A673 (cell line): ENCODE measurements at regions not wholly inside any gene's neighbourhood (a gene's known extent, or its start where the extent isn't known, plus 50 kb on each side); places are given as distances from the start of the nearest gene placed in this dataset.

ENCODE experiments used
- EZH2 ChIP-seq: fragments of 200-600 bp; sonication (generic); IDR thresholded peaks from 2 replicates; pipeline ENCODE4 v1.6.1; 2017; ENCODE audit warnings: borderline replicate concordance, low read depth, mild to moderate bottlenecking, mixed read lengths, antibody characterized with exemption, low read length; ENCODE audit not compliant: poor library complexity, severe bottlenecking
- TF ChIP-seq, protein P1 (sequence below): fragments of 300-800, 200-600 bp; sonication (generic); conservative IDR thresholded peaks from 2 replicates; pipeline ENCODE4 v1.5.1; 2017; ENCODE audit warnings: low read depth, mild to moderate bottlenecking, antibody characterized with exemption, low read length, moderate library complexity, mixed read lengths

DNA sequence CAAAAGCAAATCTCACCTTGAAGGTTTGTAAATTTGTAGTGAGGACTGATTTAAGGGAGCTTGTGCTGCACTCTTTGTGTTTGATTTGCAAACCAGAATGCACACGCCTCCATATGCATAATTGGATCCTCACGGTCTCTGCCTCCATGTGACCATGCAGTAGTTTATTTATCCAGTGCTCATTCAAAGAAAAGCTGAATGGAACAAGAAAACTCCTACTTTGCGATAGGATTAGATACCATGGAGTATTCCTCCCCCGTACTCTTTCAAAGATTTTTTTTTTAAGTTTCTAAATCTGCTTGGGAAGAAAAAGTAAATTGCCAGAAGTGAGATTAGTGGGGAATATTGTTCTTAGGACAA, 290.4 kb upstream of the TUT7 start:
- TF ChIP-seq, protein P1, sequence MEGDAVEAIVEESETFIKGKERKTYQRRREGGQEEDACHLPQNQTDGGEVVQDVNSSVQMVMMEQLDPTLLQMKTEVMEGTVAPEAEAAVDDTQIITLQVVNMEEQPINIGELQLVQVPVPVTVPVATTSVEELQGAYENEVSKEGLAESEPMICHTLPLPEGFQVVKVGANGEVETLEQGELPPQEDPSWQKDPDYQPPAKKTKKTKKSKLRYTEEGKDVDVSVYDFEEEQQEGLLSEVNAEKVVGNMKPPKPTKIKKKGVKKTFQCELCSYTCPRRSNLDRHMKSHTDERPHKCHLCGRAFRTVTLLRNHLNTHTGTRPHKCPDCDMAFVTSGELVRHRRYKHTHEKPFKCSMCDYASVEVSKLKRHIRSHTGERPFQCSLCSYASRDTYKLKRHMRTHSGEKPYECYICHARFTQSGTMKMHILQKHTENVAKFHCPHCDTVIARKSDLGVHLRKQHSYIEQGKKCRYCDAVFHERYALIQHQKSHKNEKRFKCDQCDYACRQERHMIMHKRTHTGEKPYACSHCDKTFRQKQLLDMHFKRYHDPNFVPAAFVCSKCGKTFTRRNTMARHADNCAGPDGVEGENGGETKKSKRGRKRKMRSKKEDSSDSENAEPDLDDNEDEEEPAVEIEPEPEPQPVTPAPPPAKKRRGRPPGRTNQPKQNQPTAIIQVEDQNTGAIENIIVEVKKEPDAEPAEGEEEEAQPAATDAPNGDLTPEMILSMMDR, result no peak
- no peak for TF ChIP-seq EZH2
